Skeletal muscle cell (primary cell): ENCODE measurements at regions not wholly inside any gene's neighbourhood (a gene's known extent, or its start where the extent isn't known, plus 50 kb on each side); places are given as distances from the start of the nearest gene placed in this dataset.

Experiments used
- DNase-seq: peaks from one replicate; pipeline ENCODE4 v3.0.0-alpha.2; 2010; ENCODE audit warnings: low read depth
- H3K4me3 ChIP-seq: 2 replicates; pipeline ENCODE4 v1.5.1; 2011; ENCODE audit warnings: low read depth, mild to moderate bottlenecking, control low read depth, low read length, moderate library complexity

DNA sequence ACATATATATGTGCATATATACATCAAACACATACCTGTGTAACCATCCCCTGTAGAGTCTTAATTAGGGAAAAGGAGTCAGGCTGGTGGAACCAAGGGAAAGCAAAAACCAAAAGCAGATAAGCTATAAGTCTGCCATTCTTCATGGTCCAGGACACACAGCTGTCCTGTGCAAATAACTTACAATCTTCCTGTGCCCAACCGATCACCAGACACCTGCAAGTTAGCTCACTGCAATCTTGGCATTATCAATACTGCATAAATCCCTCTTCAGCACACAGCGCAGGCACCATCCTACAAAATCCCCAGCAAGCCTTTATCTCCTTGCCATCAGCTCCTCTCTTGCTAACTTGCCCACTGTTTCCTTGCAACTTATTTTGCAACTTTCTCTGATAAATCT, 60.8 kb upstream of the DYNAP start:
- H3K4me3 ChIP-seq, result no peak overlapping the region
- DNase-seq, result no peak

DNA sequence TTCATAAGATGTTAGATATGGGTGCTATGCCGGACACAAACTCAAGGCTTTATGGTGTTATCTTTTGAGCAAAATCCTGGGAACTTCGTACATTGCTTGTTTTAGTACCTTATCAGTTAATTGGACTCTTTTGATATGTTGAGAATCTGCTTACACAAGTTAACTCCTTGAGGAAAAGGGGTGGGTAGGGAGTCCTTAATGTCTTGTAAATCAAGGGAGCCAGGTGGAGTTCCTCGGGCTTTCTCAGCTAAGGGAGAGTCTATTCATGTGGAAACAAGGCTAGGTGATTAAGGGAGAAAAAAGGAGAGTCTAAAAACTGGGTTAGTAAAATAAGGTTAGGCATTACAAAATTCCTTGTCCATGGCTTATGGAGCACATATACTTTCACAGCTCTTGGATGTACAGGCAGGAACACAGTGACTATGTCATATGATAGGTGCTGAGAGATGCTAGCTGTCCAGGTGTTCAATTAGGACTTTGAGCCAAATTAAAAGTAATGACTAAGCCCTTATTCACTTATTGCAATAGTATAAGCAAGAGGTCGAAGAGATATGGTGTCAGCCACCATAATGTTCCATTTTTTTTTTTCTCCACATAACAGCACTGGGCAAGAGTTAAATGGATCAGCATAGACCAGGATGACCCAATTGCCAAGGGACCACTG, 59.5 kb upstream of the DYNAP start:
- no peak overlapping the region for H3K4me3 ChIP-seq
- DNase-seq, result no peak

- H3K4me3 ChIP-seq, result no peak overlapping the region
- DNase-seq, result no peak
Measured at GRCh38 chr18:54532222-54532621, 58.8 kb upstream of the DYNAP start.

- no peak overlapping the region for H3K4me3 ChIP-seq
- DNase-seq, result no peak
Measured at GRCh38 chr18:54532962-54533361, 58.1 kb upstream of the DYNAP start.
